Lower leg skin (tissue), 4 donors: ENCODE measurements at regions not wholly inside any gene's neighbourhood (a gene's known extent, or its start where the extent isn't known, plus 50 kb on each side); places are given as distances from the start of the nearest gene placed in this dataset.

Experiments used
- DNase-seq, 2 donors: peaks; one replicate each; pipeline ENCODE4 v3.0.0-alpha.2; 2019; ENCODE audit warnings: low spot score in 2 of 2
- H3K4me3 ChIP-seq: fragments of 200-600 bp; sonication (generic); 2 replicates; pipeline ENCODE4 v1.5.1; 2017; ENCODE audit warnings: mild to moderate bottlenecking, low read depth; ENCODE audit not compliant: poor library complexity, severe bottlenecking
- CTCF ChIP-seq, 3 donors: fragments of 450-650 bp; IDR thresholded peaks; one replicate each; pipeline ENCODE4 v1.5.1; 2016; ENCODE audit warnings: antibody characterized with exemption in 3 of 3, mild to moderate bottlenecking in 3 of 3, moderate library complexity in 2 of 3
- POLR2A ChIP-seq, 2 donors: fragments of 450-650 bp; IDR thresholded peaks; one replicate each; pipeline ENCODE4 v1.6.1; 2016 to 2017; ENCODE audit warnings: antibody characterized with exemption in 2 of 2, mild to moderate bottlenecking in 1 of 2, moderate library complexity in 1 of 2
- WGBS, 2 donors: methylation state at CpG; one replicate each; pipeline ENCODE4 v1.1.5; 2018; 5-methylcytosine and 5-hydroxymethylcytosine counted together
- intact Hi-C: fragments of 100-400 bp; cut with DNase I; formaldehyde crosslinking; loops from one replicate; pipeline ENCODE4 v1.15.0; 2023; ENCODE audit warnings: low total_unique reads

DNA sequence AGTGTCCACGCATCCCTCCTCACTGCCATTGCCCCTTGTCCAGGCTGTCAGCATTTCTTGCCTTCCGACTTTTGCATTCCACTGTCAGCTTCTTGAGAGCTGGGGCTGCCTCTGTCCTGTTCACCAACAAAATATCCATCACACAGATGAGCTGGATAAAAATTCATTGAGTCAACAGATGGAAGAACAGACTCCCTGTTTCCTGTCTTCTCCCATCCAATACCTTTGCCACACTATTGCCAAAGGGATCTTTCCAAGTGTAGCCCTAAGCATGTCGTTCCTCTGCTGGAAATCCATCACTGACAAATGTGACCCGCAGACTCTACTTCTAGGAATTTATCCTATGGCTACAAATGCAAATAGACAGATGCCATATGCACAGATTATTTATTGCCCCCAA, 78.0 kb upstream of the PJA1 start:
- WGBS, 2 donors, result 69 to 85% methylated on average over 4 of the region's 4 CpGs
- intact Hi-C loops, result loop anchor here (5.0 kb wide), 1 partner anchor 484 kb away; no protein-coding TSS in a partner anchor
- no peak overlapping the region for H3K4me3 ChIP-seq
- TF ChIP-seq CTCF (IDR thresholded peaks at IDR 0.05) (no peak), POLR2A (IDR thresholded peaks at IDR 0.05) (no peak)
- DNase-seq, result peak in 1 of 2 donors; percentile 1

DNA sequence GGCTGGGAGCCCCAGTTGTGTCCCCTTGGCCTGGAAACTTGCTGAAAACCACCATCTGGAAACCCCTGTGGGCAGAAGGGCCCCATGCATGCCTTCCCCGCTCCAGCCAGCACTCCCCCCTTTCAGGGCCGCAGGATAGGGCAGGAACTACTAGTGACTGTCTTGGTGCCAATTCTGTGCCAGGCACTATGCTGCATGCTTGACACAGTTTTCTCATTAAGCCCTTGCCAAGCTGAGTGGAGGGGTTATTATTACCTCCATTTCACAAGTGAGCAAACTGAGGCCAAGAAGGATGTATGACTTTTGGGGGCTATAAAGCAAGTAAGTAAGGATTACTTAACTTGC, 73.6 kb upstream of the PJA1 start:
- 20 to 67% methylated on average over 1 to 2 of the region's 2 CpGs for WGBS, 2 donors
- no peak for TF ChIP-seq POLR2A (IDR thresholded peaks at IDR 0.05)
- no peak for TF ChIP-seq CTCF (IDR thresholded peaks at IDR 0.05)
- DNase-seq, result no peak
- intact Hi-C loops, result no loop called here
- H3K4me3 ChIP-seq, result no peak overlapping the region

GRCh38 chrX:69238114-69238886, 73.0 kb upstream of the PJA1 start:
- WGBS, 2 donors, result 11 to 58% methylated on average over 2 to 18 of the region's 18 CpGs
- H3K4me3 ChIP-seq, result no peak overlapping the region
- DNase-seq, result peak in 1 of 2 donors; percentile 76
- intact Hi-C loops, result no loop called here
- TF ChIP-seq POLR2A (IDR thresholded peaks at IDR 0.05), result no peak
- no peak for TF ChIP-seq CTCF (IDR thresholded peaks at IDR 0.05)

GRCh38 chrX:69237236-69237635, 72.0 kb upstream of the PJA1 start:
- TF ChIP-seq CTCF (IDR thresholded peaks at IDR 0.05) (no peak), POLR2A (IDR thresholded peaks at IDR 0.05) (no peak)
- 28 to 43% methylated on average over 2 to 4 of the region's 5 CpGs for WGBS, 2 donors
- H3K4me3 ChIP-seq, result no peak overlapping the region
- intact Hi-C loops, result no loop called here
- peak in 1 of 2 donors; percentile 21 for DNase-seq

GRCh38 chrX:69236641-69237040, 71.4 kb upstream of the PJA1 start:
- no peak for TF ChIP-seq POLR2A (IDR thresholded peaks at IDR 0.05)
- TF ChIP-seq CTCF (IDR thresholded peaks at IDR 0.05), result no peak
- peak in 1 of 2 donors; percentile 48 for DNase-seq
- no peak overlapping the region for H3K4me3 ChIP-seq
- 44 to 83% methylated on average over 1 to 2 of the region's 2 CpGs for WGBS, 2 donors
- intact Hi-C loops, result no loop called here

DNA sequence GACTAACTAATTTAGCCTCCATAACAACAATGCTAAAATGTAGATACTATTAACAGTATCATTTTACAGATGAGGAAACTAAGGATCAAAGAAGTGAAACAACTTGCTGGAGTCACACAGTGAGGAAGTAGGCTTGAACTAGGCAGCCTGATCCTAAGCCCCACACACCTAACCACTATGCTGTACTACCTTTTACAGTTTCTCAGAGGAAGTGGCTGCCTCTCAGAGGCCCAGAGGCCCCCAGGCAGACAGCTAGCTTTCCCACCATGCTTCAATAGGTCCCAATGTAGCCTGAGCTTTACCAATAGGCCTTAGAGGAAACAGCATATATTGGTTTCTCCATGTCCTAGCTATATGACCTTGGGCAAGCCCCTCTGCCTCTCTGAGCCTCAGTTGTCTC, 69.4 kb upstream of the PJA1 start:
- no peak overlapping the region for H3K4me3 ChIP-seq
- TF ChIP-seq POLR2A (IDR thresholded peaks at IDR 0.05) (no peak), CTCF (IDR thresholded peaks at IDR 0.05) (no peak)
- intact Hi-C loops, result loop anchor here (2.0 kb wide), 1 partner anchor 42 kb away; no protein-coding TSS in a partner anchor
- peak in 1 of 2 donors; percentile 18 for DNase-seq
